K562 (cell line): ENCODE measurements at regions not wholly inside any gene's neighbourhood (a gene's known extent, or its start where the extent isn't known, plus 50 kb on each side); places are given as distances from the start of the nearest gene placed in this dataset.

ENCODE experiments used
- ATAC-seq: fragments of 200-7000 bp; cut with Tn5 transposase; 3 replicates; pipeline ENCODE4 v1.9.1; 2020; ENCODE audit warnings: moderate library complexity
- BruUV-seq: library from RNA; stranded (reverse); fragments of 400-500 nt; replicated peaks from 2 replicates; lab custom pipeline; 2021; lab: Mats Ljungman, UMichigan
- CTCF ChIA-PET: fragments of 300-600 bp; formaldehyde crosslinking; extraction: SDS; loops from one replicate; lab custom pipeline; 2021; ENCODE audit warnings: low intra/inter-chr PET ratio; lab: Yijun Ruan, JAX
- POLR2A ChIA-PET: fragments of 300-600, 350-650 bp; sonication (Branson Sonifier 250); formaldehyde crosslinking; extraction: SDS; loops from one replicate; lab custom pipeline; 2021; ENCODE audit warnings: antibody characterized with exemption, inconsistent platforms; lab: Yijun Ruan, JAX
- DNase-seq, 4 experiments: peaks; one replicate each; pipeline versions ENCODE4 v3.0.0 to v3.0.0-alpha.2; 2011 to 2018; ENCODE audit warnings: low spot score in 3 of 4, mixed read lengths in 3 of 4; ENCODE audit errors: extremely low read depth in 1 of 4
- FAIRE-seq: peaks from 2 replicates; lab custom pipeline; 2011; peaks lifted over from hg19 to GRCh38; lab: Jason Lieb, UNC
- H2AFZ ChIP-seq: 2 replicates; pipeline ENCODE4 v1.6.0; 2011; ENCODE audit warnings: low read depth, low read length, control low read depth, inconsistent platforms
- H3K27ac ChIP-seq: fragments of 200-600 bp; 3 replicates; pipeline ENCODE4 v1.8.0; 2011; ENCODE audit warnings: low read depth, mild to moderate bottlenecking, control low read depth, inconsistent platforms, low read length, moderate library complexity, mixed read lengths; ENCODE audit errors: extremely low read depth
- H3K27me3 ChIP-seq, 2 experiments: fragments of 300-600 bp in 1 of 2; 2 replicates in 1 of 2; 3 replicates in 1 of 2; pipeline versions ENCODE4 v1.6.0 to v1.8.0; 2011; ENCODE audit warnings: inconsistent platforms in 2 of 2, low read length in 2 of 2, mild to moderate bottlenecking in 1 of 2, mixed read lengths in 1 of 2, moderate library complexity in 1 of 2; ENCODE audit not compliant: control insufficient read depth in 2 of 2, insufficient read depth in 2 of 2
- H3K36me3 ChIP-seq: fragments of 300-600 bp; 3 replicates; pipeline ENCODE4 v1.8.0; 2011; ENCODE audit warnings: mild to moderate bottlenecking, low read length, inconsistent platforms; ENCODE audit not compliant: control insufficient read depth, insufficient read depth
- H3K4me1 ChIP-seq, 2 experiments: fragments of 200-600 bp in 1 of 2; replicated peaks in 1 of 2; 2 replicates in 1 of 2; 3 replicates in 1 of 2; pipeline versions ENCODE4 v1.5.1 to v1.8.0; 2011; ENCODE audit warnings: inconsistent platforms in 2 of 2, low read length in 2 of 2, mild to moderate bottlenecking in 1 of 2, mixed read lengths in 1 of 2, moderate library complexity in 1 of 2; ENCODE audit not compliant: control insufficient read depth in 2 of 2, insufficient read depth in 2 of 2
- H3K4me2 ChIP-seq: 2 replicates; pipeline ENCODE4 v1.6.1; 2011; ENCODE audit warnings: low read length, control low read depth, inconsistent platforms, mixed read lengths; ENCODE audit not compliant: insufficient read depth
- H3K4me3 ChIP-seq: fragments of 200-600 bp; sonication (generic), shearing (Covaris generic); 2 replicates; pipeline ENCODE4 v1.5.1; 2016; ENCODE audit warnings: control low read depth, inconsistent platforms
- H3K79me2 ChIP-seq: fragments of 200-600 bp; 3 replicates; pipeline ENCODE4 v1.8.0; 2011; ENCODE audit warnings: low read length, inconsistent platforms; ENCODE audit not compliant: control insufficient read depth, insufficient read depth
- H3K9ac ChIP-seq, 2 experiments: 2 replicates each; pipeline versions ENCODE4 v1.6.0 to v1.6.1; 2011; ENCODE audit warnings: low read depth in 2 of 2, low read length in 2 of 2, control low read depth in 1 of 2, inconsistent platforms in 1 of 2, mild to moderate bottlenecking in 1 of 2, mixed read lengths in 1 of 2; ENCODE audit not compliant: insufficient read depth in 1 of 2
- H3K9me1 ChIP-seq: one replicate; pipeline ENCODE4 v1.6.0; 2011; ENCODE audit warnings: inconsistent platforms, mild to moderate bottlenecking, low read length, moderate library complexity; ENCODE audit not compliant: control insufficient read depth, insufficient read depth
- H3K9me3 ChIP-seq: replicated peaks from 2 replicates; pipeline ENCODE4 v1.5.1; 2011; ENCODE audit warnings: low read depth, low read length, inconsistent platforms; ENCODE audit not compliant: control insufficient read depth, insufficient read depth
- H4K20me1 ChIP-seq: replicated peaks from 2 replicates; pipeline ENCODE4 v1.6.1; 2011; ENCODE audit warnings: low read length, inconsistent platforms, mixed read lengths; ENCODE audit not compliant: control insufficient read depth, insufficient read depth
- CHCHD3 ChIP-seq: fragments of 250-450 bp; sonication (Bioruptor Pico); IDR thresholded peaks from 2 replicates; pipeline ENCODE4 v2.1.2; 2022; ENCODE audit warnings: mild to moderate bottlenecking
- ZBTB33 ChIP-seq: sonication (generic); formaldehyde crosslinking; IDR thresholded peaks from 2 replicates; pipeline ENCODE4 v1.8.1; 2023; ENCODE audit warnings: mild to moderate bottlenecking, missing genetic modification reagents
- WGBS: fragments of 100-300 bp; shearing (Covaris generic); methylation state at CpG from one replicate; pipeline ENCODE4 v1.1.6; 2016; ENCODE audit warnings: low coverage, mixed read lengths; ENCODE audit not compliant: insufficient coverage; ENCODE audit errors: missing lambda C conversion rate; 5-methylcytosine and 5-hydroxymethylcytosine counted together
- in situ Hi-C: fragments of 300-500 bp; cut with MboI; formaldehyde crosslinking; loops from 4 replicates; pipeline ENCODE4 v1.15.0; 2018; ENCODE audit warnings: inconsistent platforms, mixed read lengths
- intact Hi-C: fragments of 100-400 bp; cut with micrococcal nuclease; formaldehyde crosslinking; loops from 2 replicates; pipeline ENCODE4 v1.14.2; 2022

- ATAC-seq (no peak), FAIRE-seq (no peak), DNase-seq (no peak)
- Histone ChIP-seq H3K9me3 (no peaks in the 10 kb centered on the region), H2AFZ (no peak overlapping the region), H3K9ac (peak overlapping the region in 1 of 2 experiments; percentile 47; a peak in 1 of 4 replicates), H3K9me1 (peaks cover 9% of the 10 kb centered on the region), H3K4me2 (no peak overlapping the region), H3K4me3 (no peak overlapping the region), H3K27me3 (no peaks in the 10 kb centered on the region), H4K20me1 (peaks cover 66% of the 10 kb centered on the region), H3K27ac (no peak overlapping the region), H3K4me1 (peaks cover 45 to 81% of the 10 kb centered on the region in 2 experiments), H3K79me2 (peaks cover 48% of the 10 kb centered on the region), H3K36me3 (peaks cover 26% of the 10 kb centered on the region; the same call in 2 of the 3 replicates)
- TF ChIP-seq CHCHD3 (CRISPR knock-in tag) = no peak
- TF ChIP-seq ZBTB33 = peak; percentile 45; the same call in 1 of the 2 replicates
- in situ Hi-C loops = no loop called here
- WGBS = 94% methylated on average over 13 of the region's 20 CpGs
- intact Hi-C loops = loop anchor here (5.0 kb wide), 1 partner anchor 75 kb away; the partner anchor contains the start of gene NCOR2
- ChIA-PET POLR2A (no interaction called here), CTCF (no interaction called here)
- BruUV-seq = no TSS peak
Observed at GRCh38 chr12:124491856-124492420, 75.5 kb downstream of the NCOR2 start.
